SK-N-SH (cell line): ENCODE measurements at regions not wholly inside any gene's neighbourhood (a gene's known extent, or its start where the extent isn't known, plus 50 kb on each side); places are given as distances from the start of the nearest gene placed in this dataset.

Source experiments
- CTCF ChIA-PET: fragments of 300-600, 350-600 bp; formaldehyde crosslinking; extraction: SDS; loops from one replicate; lab custom pipeline; 2021; lab: Yijun Ruan, JAX
- POLR2A ChIA-PET: fragments of 350-600 bp; sonication (Branson Sonifier 250); formaldehyde crosslinking; extraction: SDS; loops from one replicate; lab custom pipeline; 2020; ENCODE audit warnings: antibody characterized with exemption, inconsistent platforms; lab: Yijun Ruan, JAX
- DNase-seq: peaks from one replicate; pipeline ENCODE4 v3.0.0; 2012
- H2AFZ ChIP-seq: fragments of 200-600 bp; sonication (generic); 2 replicates; pipeline ENCODE4 v1.8.1; 2016; ENCODE audit warnings: antibody characterized with exemption, mild to moderate bottlenecking, low read depth
- H3F3A ChIP-seq: fragments of 200-600 bp; sonication (generic); replicated peaks from 2 replicates; pipeline ENCODE3; 2016; ENCODE audit warnings: antibody characterized with exemption, mild to moderate bottlenecking; ENCODE audit not compliant: insufficient read depth
- H3K27ac ChIP-seq, 2 experiments: fragments of 200-500 bp in 1 of 2; fragments of 200-600 bp in 1 of 2; sonication (Bioruptor generic) in 1 of 2; sonication (generic), shearing (Covaris generic) in 1 of 2; 2 replicates each; pipeline versions ENCODE4 v1.5.1 to v1.6.1; 2014 to 2016; ENCODE audit warnings: low read depth in 2 of 2, inconsistent platforms in 1 of 2, low read length in 1 of 2, mild to moderate bottlenecking in 1 of 2, mixed read lengths in 1 of 2
- H3K27me3 ChIP-seq: fragments of 200-600 bp; sonication (generic), shearing (Covaris generic); 2 replicates; pipeline ENCODE4 v1.6.1; 2016; ENCODE audit warnings: mixed run types; ENCODE audit not compliant: insufficient read depth
- H3K36me3 ChIP-seq, 2 experiments: fragments of 200-500 bp in 1 of 2; fragments of 200-600 bp in 1 of 2; sonication (Bioruptor generic) in 1 of 2; sonication (generic) in 1 of 2; replicated peaks in 1 of 2; 2 replicates each; pipeline versions ENCODE3 to v1.5.1; 2014 to 2016; ENCODE audit warnings: low read length in 1 of 2, mild to moderate bottlenecking in 1 of 2; ENCODE audit not compliant: insufficient read depth in 2 of 2, control insufficient read depth in 1 of 2
- H3K4me1 ChIP-seq, 2 experiments: fragments of 200-500 bp in 1 of 2; fragments of 200-600 bp in 1 of 2; sonication (Bioruptor generic) in 1 of 2; sonication (generic), shearing (Covaris generic) in 1 of 2; 2 replicates each; pipeline versions ENCODE4 v1.5.1 to v1.6.1; 2014 to 2016; ENCODE audit warnings: low read depth in 1 of 2, low read length in 1 of 2, mixed run types in 1 of 2; ENCODE audit not compliant: insufficient read depth in 2 of 2, control insufficient read depth in 1 of 2
- H3K4me2 ChIP-seq: fragments of 200-600 bp; sonication (generic), shearing (Covaris generic); 2 replicates; pipeline ENCODE4 v1.6.1; 2017; ENCODE audit warnings: mixed run types
- H3K4me3 ChIP-seq, 2 experiments: fragments of 200-500 bp in 1 of 2; fragments of 200-600 bp in 1 of 2; sonication (Bioruptor generic) in 1 of 2; sonication (generic), shearing (Covaris generic) in 1 of 2; 2 replicates each; pipeline versions ENCODE4 v1.5.1 to v1.8.1; 2014 to 2016; ENCODE audit warnings: low read depth in 2 of 2, inconsistent platforms in 1 of 2, low read length in 1 of 2, mild to moderate bottlenecking in 1 of 2, mixed read lengths in 1 of 2, moderate library complexity in 1 of 2
- H3K79me2 ChIP-seq: fragments of 200-600 bp; sonication (generic); 2 replicates; pipeline ENCODE4 v1.8.1; 2017; ENCODE audit warnings: mild to moderate bottlenecking; ENCODE audit not compliant: insufficient read depth
- H3K9ac ChIP-seq: fragments of 200-600 bp; sonication (generic); 2 replicates; pipeline ENCODE4 v1.6.1; 2017; ENCODE audit warnings: mixed run types
- H3K9me2 ChIP-seq: fragments of 200-600 bp; sonication (generic); 2 replicates; pipeline ENCODE4 v1.6.1; 2017; ENCODE audit warnings: mixed run types
- H3K9me3 ChIP-seq: fragments of 200-600 bp; sonication (generic); 2 replicates; pipeline ENCODE4 v1.6.1; 2017; ENCODE audit warnings: mixed run types, mild to moderate bottlenecking, moderate library complexity
- H4K20me1 ChIP-seq: fragments of 200-600 bp; sonication (generic); 2 replicates; pipeline ENCODE4 v1.6.1; 2017; ENCODE audit warnings: mild to moderate bottlenecking, mixed run types; ENCODE audit not compliant: insufficient read depth
- ELF1 ChIP-seq: IDR thresholded peaks from 2 replicates; pipeline ENCODE4 v1.4.0; 2012
- EP300 ChIP-seq, 2 experiments: IDR thresholded peaks; 2 replicates each; pipeline versions ENCODE4 v1.4.0 to v1.6.1; 2012; ENCODE audit warnings: borderline replicate concordance in 1 of 2, low read depth in 1 of 2, low read length in 1 of 2
- GABPA ChIP-seq: IDR thresholded peaks from 2 replicates; pipeline ENCODE4 v1.4.0; 2012; ENCODE audit warnings: low read depth, mild to moderate bottlenecking
- GATA2 ChIP-seq: sonication (generic); formaldehyde crosslinking; IDR thresholded peaks from 2 replicates; pipeline ENCODE4 v1.5.0; 2020; ENCODE audit warnings: mild to moderate bottlenecking, missing genetic modification reagents
- MXI1 ChIP-seq: IDR thresholded peaks from 2 replicates; pipeline ENCODE4 v1.6.1; 2012; ENCODE audit warnings: mild to moderate bottlenecking, low read depth, low read length, improper control_type of control experiment
- POLR2AphosphoS5 ChIP-seq: IDR thresholded peaks from 2 replicates; pipeline ENCODE4 v1.6.1; 2012; ENCODE audit warnings: low read depth, low read length
- RCOR1 ChIP-seq: fragments of 150-350 bp; IDR thresholded peaks from 2 replicates; pipeline ENCODE4 v1.6.1; 2017; ENCODE audit warnings: antibody characterized with exemption, low read length
- RXRA ChIP-seq: IDR thresholded peaks from 2 replicates; pipeline ENCODE4 v1.4.0; 2012; ENCODE audit warnings: low read depth, mild to moderate bottlenecking, borderline replicate concordance
- SIN3A ChIP-seq: IDR thresholded peaks from 2 replicates; pipeline ENCODE4 v1.6.1; 2012; ENCODE audit warnings: low read depth, mild to moderate bottlenecking, low read length, moderate library complexity, borderline replicate concordance
- SMC3 ChIP-seq: IDR thresholded peaks from 2 replicates; pipeline ENCODE4 v1.6.1; 2012; ENCODE audit warnings: low read depth, low read length, improper control_type of control experiment
- TAF1 ChIP-seq: IDR thresholded peaks from 2 replicates; pipeline ENCODE4 v1.6.1; 2012; ENCODE audit warnings: low read depth, mild to moderate bottlenecking, low read length, moderate library complexity, borderline replicate concordance
- TEAD4 ChIP-seq: IDR thresholded peaks from 2 replicates; pipeline ENCODE4 v1.4.0; 2012; ENCODE audit warnings: mild to moderate bottlenecking, borderline replicate concordance; ENCODE audit not compliant: insufficient read depth
- USF1 ChIP-seq: IDR thresholded peaks from 2 replicates; pipeline ENCODE4 v1.4.0; 2012; ENCODE audit warnings: low read depth, borderline replicate concordance
- YY1 ChIP-seq: IDR thresholded peaks from 2 replicates; pipeline ENCODE4 v1.4.0; 2012; ENCODE audit warnings: low read depth, mild to moderate bottlenecking
- WGBS: methylation state at CpG from one replicate; pipeline ENCODE4 v1.1.6; 2017; ENCODE audit warnings: low lambda C conversion rate; 5-methylcytosine and 5-hydroxymethylcytosine counted together
- TF ChIP-seq, protein P1 (sequence below): fragments of 150-350 bp; IDR thresholded peaks from 2 replicates; pipeline ENCODE4 v1.6.1; 2017; ENCODE audit warnings: antibody characterized with exemption, low read length, low read depth, borderline replicate concordance
- TF ChIP-seq, protein P2 (sequence below): fragments of 200-600 bp; sonication (generic); IDR thresholded peaks from 2 replicates; pipeline ENCODE4 v1.6.1; 2017; ENCODE audit warnings: antibody characterized with exemption, mild to moderate bottlenecking, moderate library complexity
- TF ChIP-seq, protein P3 (sequence below): IDR thresholded peaks from 2 replicates; pipeline ENCODE4 v1.4.0; 2012; ENCODE audit warnings: low read depth, borderline replicate concordance
- TF ChIP-seq, protein P4 (sequence below): IDR thresholded peaks from 2 replicates; pipeline ENCODE4; 2012

GRCh38 chr13:34164582-34164981, 346.6 kb downstream of the RFC3 start:
- Histone ChIP-seq H3K4me3 (no peak overlapping the region), H3F3A (no peaks in the 10 kb centered on the region), H3K79me2 (no peaks in the 10 kb centered on the region), H3K4me2 (no peak overlapping the region), H3K9me3 (no peaks in the 10 kb centered on the region), H3K27ac (no peak overlapping the region), H3K9ac (no peak overlapping the region), H3K4me1 (peaks cover 0 to 20% of the 10 kb centered on the region in 2 experiments; a peak in 2 of 4 replicates), H2AFZ (no peak overlapping the region), H3K36me3 (no peaks in the 10 kb centered on the region), H4K20me1 (no peaks in the 10 kb centered on the region), H3K27me3 (no peaks in the 10 kb centered on the region), H3K9me2 (no peaks in the 10 kb centered on the region)
- no peak for DNase-seq
- TF ChIP-seq RCOR1 (no peak), ELF1 (no peak), GABPA (no peak), TAF1 (no peak), EP300 (IDR thresholded peaks at IDR 0.05; ENCODE audit: borderline replicate concordance in 1 of 2, low read depth in 1 of 2, low read length in 1 of 2) (no peak), TEAD4 (no peak), RXRA (no peak), GATA2 (CRISPR knock-in tag) (no peak)
- TF ChIP-seq, protein P1, sequence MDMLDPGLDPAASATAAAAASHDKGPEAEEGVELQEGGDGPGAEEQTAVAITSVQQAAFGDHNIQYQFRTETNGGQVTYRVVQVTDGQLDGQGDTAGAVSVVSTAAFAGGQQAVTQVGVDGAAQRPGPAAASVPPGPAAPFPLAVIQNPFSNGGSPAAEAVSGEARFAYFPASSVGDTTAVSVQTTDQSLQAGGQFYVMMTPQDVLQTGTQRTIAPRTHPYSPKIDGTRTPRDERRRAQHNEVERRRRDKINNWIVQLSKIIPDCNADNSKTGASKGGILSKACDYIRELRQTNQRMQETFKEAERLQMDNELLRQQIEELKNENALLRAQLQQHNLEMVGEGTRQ: no peak
- TF ChIP-seq, protein P2, sequence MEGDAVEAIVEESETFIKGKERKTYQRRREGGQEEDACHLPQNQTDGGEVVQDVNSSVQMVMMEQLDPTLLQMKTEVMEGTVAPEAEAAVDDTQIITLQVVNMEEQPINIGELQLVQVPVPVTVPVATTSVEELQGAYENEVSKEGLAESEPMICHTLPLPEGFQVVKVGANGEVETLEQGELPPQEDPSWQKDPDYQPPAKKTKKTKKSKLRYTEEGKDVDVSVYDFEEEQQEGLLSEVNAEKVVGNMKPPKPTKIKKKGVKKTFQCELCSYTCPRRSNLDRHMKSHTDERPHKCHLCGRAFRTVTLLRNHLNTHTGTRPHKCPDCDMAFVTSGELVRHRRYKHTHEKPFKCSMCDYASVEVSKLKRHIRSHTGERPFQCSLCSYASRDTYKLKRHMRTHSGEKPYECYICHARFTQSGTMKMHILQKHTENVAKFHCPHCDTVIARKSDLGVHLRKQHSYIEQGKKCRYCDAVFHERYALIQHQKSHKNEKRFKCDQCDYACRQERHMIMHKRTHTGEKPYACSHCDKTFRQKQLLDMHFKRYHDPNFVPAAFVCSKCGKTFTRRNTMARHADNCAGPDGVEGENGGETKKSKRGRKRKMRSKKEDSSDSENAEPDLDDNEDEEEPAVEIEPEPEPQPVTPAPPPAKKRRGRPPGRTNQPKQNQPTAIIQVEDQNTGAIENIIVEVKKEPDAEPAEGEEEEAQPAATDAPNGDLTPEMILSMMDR: no peak
- TF ChIP-seq, protein P3, sequence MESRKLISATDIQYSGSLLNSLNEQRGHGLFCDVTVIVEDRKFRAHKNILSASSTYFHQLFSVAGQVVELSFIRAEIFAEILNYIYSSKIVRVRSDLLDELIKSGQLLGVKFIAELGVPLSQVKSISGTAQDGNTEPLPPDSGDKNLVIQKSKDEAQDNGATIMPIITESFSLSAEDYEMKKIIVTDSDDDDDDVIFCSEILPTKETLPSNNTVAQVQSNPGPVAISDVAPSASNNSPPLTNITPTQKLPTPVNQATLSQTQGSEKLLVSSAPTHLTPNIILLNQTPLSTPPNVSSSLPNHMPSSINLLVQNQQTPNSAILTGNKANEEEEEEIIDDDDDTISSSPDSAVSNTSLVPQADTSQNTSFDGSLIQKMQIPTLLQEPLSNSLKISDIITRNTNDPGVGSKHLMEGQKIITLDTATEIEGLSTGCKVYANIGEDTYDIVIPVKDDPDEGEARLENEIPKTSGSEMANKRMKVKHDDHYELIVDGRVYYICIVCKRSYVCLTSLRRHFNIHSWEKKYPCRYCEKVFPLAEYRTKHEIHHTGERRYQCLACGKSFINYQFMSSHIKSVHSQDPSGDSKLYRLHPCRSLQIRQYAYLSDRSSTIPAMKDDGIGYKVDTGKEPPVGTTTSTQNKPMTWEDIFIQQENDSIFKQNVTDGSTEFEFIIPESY: no peak
- CTCF ChIA-PET: interaction anchor here (1.1 kb wide), 1 partner anchor 24 kb away, joined by 3 read pairs; no protein-coding TSS in a partner anchor
- 84% methylated on average over 6 of the region's 6 CpGs for WGBS
- POLR2A ChIA-PET: no interaction called here

GRCh38 chr13:34165158-34165557, 347.2 kb downstream of the RFC3 start:
- H4K20me1 ChIP-seq: no peaks in the 10 kb centered on the region
- DNase-seq: no peak
- ChIA-PET CTCF (interaction anchor here (1.1 kb wide), 1 partner anchor 23 kb away, joined by 3 read pairs; no protein-coding TSS in a partner anchor), POLR2A (no interaction called here)
- WGBS: 94% methylated on average over 7 of the region's 7 CpGs
- H3K36me3 ChIP-seq: no peaks in the 10 kb centered on the region
- no peaks in the 10 kb centered on the region for H3K9me2 ChIP-seq
- H3F3A ChIP-seq: no peaks in the 10 kb centered on the region
- no peaks in the 10 kb centered on the region for H3K79me2 ChIP-seq
- peaks cover 0 to 20% of the 10 kb centered on the region in 2 experiments; a peak in 3 of 4 replicates for H3K4me1 ChIP-seq
- no peak overlapping the region for H2AFZ ChIP-seq
- no peak overlapping the region for H3K4me3 ChIP-seq
- H3K9me3 ChIP-seq: no peaks in the 10 kb centered on the region
- no peaks in the 10 kb centered on the region for H3K27me3 ChIP-seq
- H3K9ac ChIP-seq: no peak overlapping the region
- H3K27ac ChIP-seq: no peak overlapping the region
- no peak overlapping the region for H3K4me2 ChIP-seq
- TF ChIP-seq, protein P3: no peak
- TF ChIP-seq YY1: no peak
- no peak for TF ChIP-seq SIN3A
- no peak for TF ChIP-seq RCOR1
- TF ChIP-seq GATA2 (CRISPR knock-in tag): no peak
- TF ChIP-seq USF1: no peak
- no peak for TF ChIP-seq RXRA
- TF ChIP-seq, protein P4, sequence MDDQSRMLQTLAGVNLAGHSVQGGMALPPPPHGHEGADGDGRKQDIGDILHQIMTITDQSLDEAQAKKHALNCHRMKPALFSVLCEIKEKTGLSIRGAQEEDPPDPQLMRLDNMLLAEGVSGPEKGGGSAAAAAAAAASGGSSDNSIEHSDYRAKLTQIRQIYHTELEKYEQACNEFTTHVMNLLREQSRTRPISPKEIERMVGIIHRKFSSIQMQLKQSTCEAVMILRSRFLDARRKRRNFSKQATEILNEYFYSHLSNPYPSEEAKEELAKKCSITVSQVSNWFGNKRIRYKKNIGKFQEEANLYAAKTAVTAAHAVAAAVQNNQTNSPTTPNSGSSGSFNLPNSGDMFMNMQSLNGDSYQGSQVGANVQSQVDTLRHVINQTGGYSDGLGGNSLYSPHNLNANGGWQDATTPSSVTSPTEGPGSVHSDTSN: no peak
- TF ChIP-seq POLR2AphosphoS5: no peak
- TF ChIP-seq SMC3: no peak
- no peak for TF ChIP-seq ELF1
- no peak for TF ChIP-seq MXI1
